Esophagus (tissue), 2 donors: ENCODE measurements at regions not wholly inside any gene's neighbourhood (a gene's known extent, or its start where the extent isn't known, plus 50 kb on each side); places are given as distances from the start of the nearest gene placed in this dataset.

ENCODE experiments used
- H3K27ac ChIP-seq, 2 donors: one replicate each; pipeline ENCODE4 v1.5.1; 2013; ENCODE audit warnings: low read depth in 2 of 2, mild to moderate bottlenecking in 2 of 2, inconsistent platforms in 1 of 2, low read length in 1 of 2, moderate library complexity in 1 of 2
- H3K27me3 ChIP-seq, 2 donors: one replicate each; pipeline ENCODE4 v1.6.1; 2013; ENCODE audit warnings: low read length in 2 of 2, control low read depth in 1 of 2, mild to moderate bottlenecking in 1 of 2; ENCODE audit not compliant: insufficient read depth in 2 of 2, control insufficient read depth in 1 of 2
- H3K36me3 ChIP-seq, 2 donors: one replicate each; pipeline ENCODE4 v1.6.1; 2013; ENCODE audit warnings: low read length in 1 of 2; ENCODE audit not compliant: control insufficient read depth in 2 of 2, insufficient read depth in 2 of 2
- H3K4me1 ChIP-seq, 2 donors: one replicate each; pipeline ENCODE4 v1.6.1; 2013; ENCODE audit warnings: low read length in 1 of 2; ENCODE audit not compliant: control insufficient read depth in 2 of 2, insufficient read depth in 2 of 2
- H3K4me3 ChIP-seq, 2 donors: one replicate each; pipeline ENCODE4 v1.5.1; 2013; ENCODE audit warnings: low read length in 2 of 2, mild to moderate bottlenecking in 2 of 2, low read depth in 1 of 2, moderate library complexity in 1 of 2
- H3K9me3 ChIP-seq, 2 donors: one replicate each; pipeline ENCODE4 v1.6.1; 2013; ENCODE audit warnings: mild to moderate bottlenecking in 2 of 2, low read depth in 1 of 2, low read length in 1 of 2, moderate library complexity in 1 of 2; ENCODE audit not compliant: control insufficient read depth in 2 of 2, insufficient read depth in 1 of 2
- WGBS, 2 donors: extraction: QIAGEN DNeasy Blood & Tissue Kit; methylation state at CpG; one replicate each; pipeline ENCODE4 v1.1.7; 2013; 5-methylcytosine and 5-hydroxymethylcytosine counted together
- donor health status: healthy with polysubstance abuse.
- donor health status: Bipolar disorder and iron deficiency.

DNA sequence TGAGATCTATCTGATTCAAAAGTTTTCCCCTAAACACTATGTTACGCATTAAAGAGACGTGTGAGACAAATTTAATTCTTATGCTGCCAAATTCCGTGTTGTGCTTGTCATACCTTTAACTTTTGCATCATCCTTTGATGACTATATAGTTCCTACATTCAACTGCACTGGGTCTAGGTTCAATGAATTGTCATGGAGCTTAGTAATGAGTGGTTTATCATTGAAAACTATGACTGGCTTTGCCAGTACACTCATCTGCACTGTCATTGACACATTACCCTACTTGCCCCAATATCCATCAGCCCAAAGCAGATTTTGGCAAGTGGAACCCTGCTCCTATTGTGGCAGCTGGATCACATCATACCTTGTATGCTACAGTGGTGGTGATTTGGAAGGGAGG, 882.9 kb upstream of the SLIT2 start:
- H3K4me3 ChIP-seq: no peak overlapping the region
- WGBS, 2 donors: 75 to 87% methylated on average over 3 of the region's 3 CpGs
- no peak overlapping the region for H3K27ac ChIP-seq
- no peaks in the 10 kb centered on the region for H3K9me3 ChIP-seq
- no peaks in the 10 kb centered on the region for H3K27me3 ChIP-seq
- H3K4me1 ChIP-seq: no peaks in the 10 kb centered on the region
- no peaks in the 10 kb centered on the region for H3K36me3 ChIP-seq

DNA sequence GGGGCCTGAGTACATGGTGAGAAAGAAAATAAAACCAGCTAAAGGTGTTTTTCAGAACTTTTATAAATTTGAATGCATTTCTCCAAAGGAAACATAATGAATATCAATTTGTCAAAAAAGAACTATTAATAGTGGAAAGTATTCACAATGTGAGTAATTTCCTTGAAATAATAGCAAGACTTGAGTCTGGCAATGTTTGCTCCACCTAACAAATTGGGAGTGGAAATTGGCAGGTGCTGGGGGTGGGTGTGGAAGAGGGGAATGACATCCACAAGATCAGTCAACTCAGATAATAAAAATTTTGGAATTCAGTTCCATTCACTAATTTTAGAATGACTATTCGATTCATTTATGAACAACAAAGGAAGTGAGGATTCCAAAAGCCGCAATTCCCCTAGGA, 884.8 kb upstream of the SLIT2 start:
- Histone ChIP-seq H3K27ac (no peak overlapping the region), H3K36me3 (no peaks in the 10 kb centered on the region), H3K27me3 (no peaks in the 10 kb centered on the region), H3K4me1 (no peaks in the 10 kb centered on the region), H3K9me3 (no peaks in the 10 kb centered on the region), H3K4me3 (no peak overlapping the region)
- 73 to 83% methylated on average over 2 of the region's 2 CpGs for WGBS, 2 donors

DNA sequence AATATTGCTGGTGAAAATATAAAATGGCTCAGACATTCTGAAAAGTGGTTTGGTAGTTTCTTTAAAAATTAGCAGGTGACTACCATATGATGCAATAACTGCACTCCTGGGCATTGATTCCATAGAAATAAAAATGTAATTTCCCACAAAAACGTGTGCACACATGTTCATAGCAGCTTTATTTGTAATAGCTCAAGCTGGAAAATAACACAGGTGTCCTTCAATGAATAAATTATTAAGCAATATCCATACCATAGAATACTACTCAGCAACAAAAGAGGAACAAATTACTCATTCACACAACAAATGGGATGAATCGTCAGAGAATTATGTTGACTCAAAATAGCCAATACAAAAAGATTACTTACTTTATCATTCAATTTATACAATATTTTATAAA, 893.7 kb upstream of the SLIT2 start:
- no peaks in the 10 kb centered on the region for H3K9me3 ChIP-seq

DNA sequence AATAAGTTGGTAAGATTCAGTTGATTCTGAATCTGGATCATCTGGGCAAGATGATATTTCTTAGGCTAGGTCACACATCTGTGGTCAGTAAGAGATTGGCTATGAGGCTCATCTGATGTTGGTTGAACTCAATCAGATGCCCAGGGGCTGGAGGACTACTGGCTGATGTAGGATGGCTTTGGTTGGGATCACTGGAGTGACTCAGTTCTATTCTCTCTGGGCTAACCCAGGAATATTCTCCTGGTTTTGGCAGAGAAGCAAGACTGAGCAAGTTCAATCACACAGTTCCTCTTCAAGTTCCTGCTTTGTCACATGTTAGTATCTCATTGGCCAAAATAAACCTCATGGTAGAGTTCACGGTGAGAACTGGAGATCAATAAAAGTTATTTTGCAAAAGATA, 902.3 kb upstream of the SLIT2 start:
- no peaks in the 10 kb centered on the region for H3K27me3 ChIP-seq
- WGBS, 2 donors: 75 to 77% methylated on average over 1 of the region's 1 CpG

More for the DNA sequence above, 893.7 kb upstream of the SLIT2 start:
- no peak overlapping the region for H3K27ac ChIP-seq
- H3K4me3 ChIP-seq: no peak overlapping the region
- H3K36me3 ChIP-seq: no peaks in the 10 kb centered on the region
- 31 to 33% methylated on average over 2 of the region's 2 CpGs for WGBS, 2 donors
- no peaks in the 10 kb centered on the region for H3K4me1 ChIP-seq
- no peaks in the 10 kb centered on the region for H3K27me3 ChIP-seq

DNA sequence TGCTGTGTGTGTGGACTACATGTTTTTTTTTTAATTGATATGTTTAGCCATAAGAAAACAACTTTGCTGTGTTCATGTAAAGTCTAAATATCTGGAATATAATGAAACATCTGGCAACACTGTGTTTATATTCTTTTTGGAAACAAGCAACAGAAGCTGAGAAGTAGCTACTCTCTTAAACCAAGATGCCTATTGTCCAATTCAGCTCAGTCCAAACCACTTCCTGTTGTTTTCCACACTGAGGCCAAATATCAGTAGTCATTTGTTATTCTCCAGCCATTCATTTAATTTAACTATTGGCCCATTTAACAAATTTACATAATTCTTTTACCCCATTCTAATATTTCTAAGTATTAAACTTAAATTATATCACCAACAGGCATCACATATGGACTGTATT, 903.0 kb upstream of the SLIT2 start:
- Histone ChIP-seq H3K9me3 (no peaks in the 10 kb centered on the region), H3K4me1 (no peaks in the 10 kb centered on the region), H3K27ac (no peak overlapping the region), H3K4me3 (no peak overlapping the region), H3K36me3 (no peaks in the 10 kb centered on the region), H3K27me3 (no peaks in the 10 kb centered on the region)

More for the DNA sequence above, 902.3 kb upstream of the SLIT2 start:
- Histone ChIP-seq H3K4me3 (no peak overlapping the region), H3K27ac (no peak overlapping the region), H3K4me1 (no peaks in the 10 kb centered on the region), H3K9me3 (no peaks in the 10 kb centered on the region), H3K36me3 (no peaks in the 10 kb centered on the region)

DNA sequence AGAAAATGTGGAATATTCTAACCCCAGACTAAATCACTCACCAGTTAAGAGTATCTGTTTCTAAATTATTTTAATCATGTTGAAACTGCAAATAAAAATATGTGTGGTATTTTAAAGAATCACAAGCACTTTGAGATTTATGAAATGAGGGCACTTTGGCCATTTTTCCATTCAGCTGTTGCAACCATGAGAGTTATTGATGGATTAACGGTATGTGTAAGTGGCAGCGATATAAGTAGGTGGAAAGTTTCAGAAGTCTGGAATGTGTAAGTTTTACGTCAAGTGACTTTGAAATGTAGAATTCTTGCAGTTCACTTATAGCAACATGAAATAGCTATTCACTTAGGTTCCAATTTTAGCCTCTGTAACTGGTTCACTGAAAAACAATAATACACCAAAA, 905.1 kb upstream of the SLIT2 start:
- Histone ChIP-seq H3K27ac (no peak overlapping the region), H3K9me3 (no peaks in the 10 kb centered on the region), H3K4me3 (no peak overlapping the region), H3K27me3 (no peaks in the 10 kb centered on the region), H3K36me3 (no peaks in the 10 kb centered on the region), H3K4me1 (no peaks in the 10 kb centered on the region)
- 81 to 87% methylated on average over 3 of the region's 3 CpGs for WGBS, 2 donors

DNA sequence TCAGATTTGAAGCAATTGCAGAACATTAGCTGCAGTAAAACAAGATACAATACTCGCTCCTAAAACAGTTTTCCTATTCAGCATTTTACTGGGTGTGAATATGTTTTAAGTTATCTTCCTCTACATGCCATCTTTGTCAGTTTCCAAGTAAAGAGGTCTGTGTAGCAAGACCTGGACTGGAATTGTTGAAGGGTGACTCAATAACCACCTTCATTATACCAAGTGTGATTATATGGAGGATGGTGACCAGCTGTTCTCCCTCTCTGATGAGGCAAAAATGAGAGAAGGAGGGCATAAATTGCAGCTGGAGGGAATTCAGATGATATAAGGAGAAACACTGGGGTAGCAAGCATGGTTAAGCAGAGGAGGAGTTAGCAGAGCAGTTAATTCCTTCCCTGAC, 922.1 kb upstream of the SLIT2 start:
- H3K4me1 ChIP-seq: no peaks in the 10 kb centered on the region
- no peak overlapping the region for H3K4me3 ChIP-seq
- no peaks in the 10 kb centered on the region for H3K36me3 ChIP-seq
- no peak overlapping the region for H3K27ac ChIP-seq
- no peaks in the 10 kb centered on the region for H3K27me3 ChIP-seq
- no peaks in the 10 kb centered on the region for H3K9me3 ChIP-seq
- 66 to 84% methylated on average over 1 of the region's 1 CpG for WGBS, 2 donors

DNA sequence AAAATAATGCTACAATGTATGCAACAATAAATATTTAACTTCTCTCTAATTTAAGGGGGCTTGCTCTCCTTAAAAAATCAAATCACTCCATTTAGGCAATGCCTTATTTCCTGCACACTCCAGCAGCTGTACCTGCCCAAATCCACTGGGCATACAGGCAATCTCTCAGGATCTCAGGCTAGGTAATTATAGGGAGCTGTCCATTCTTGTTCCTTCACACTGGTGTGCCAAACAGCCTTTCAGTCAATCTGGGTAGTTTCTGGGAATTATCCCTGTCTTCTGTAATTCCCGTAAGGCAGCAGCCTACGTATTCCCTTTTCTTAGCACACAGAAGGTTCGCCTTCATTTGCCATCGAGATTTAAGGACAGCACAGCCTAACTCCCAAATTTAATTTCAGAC, 922.6 kb upstream of the SLIT2 start:
- 55 to 62% methylated on average over 4 of the region's 4 CpGs for WGBS, 2 donors

DNA sequence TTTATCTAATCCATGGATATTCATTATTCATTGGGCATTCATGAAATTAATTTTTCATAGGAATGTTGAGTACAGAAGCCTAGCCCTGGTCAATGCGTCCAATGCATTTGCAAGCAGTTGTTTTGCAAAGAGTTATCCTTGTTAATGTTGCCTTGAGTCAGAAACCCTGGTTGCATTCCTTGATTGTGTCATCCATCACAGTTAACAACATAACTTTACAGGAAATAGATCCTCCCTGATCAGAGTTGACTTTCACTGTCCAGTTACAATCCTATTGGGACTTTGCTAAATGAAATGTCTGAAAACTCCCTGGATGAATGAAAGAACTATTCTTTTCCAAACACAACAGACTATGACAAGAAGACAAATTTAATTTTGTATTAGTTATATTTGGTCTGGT, 924.3 kb upstream of the SLIT2 start:
- WGBS, 2 donors: 86 to 90% methylated on average over 1 of the region's 1 CpG
- Histone ChIP-seq H3K4me3 (no peak overlapping the region), H3K4me1 (no peaks in the 10 kb centered on the region), H3K27ac (no peak overlapping the region), H3K9me3 (no peaks in the 10 kb centered on the region), H3K27me3 (no peaks in the 10 kb centered on the region), H3K36me3 (no peaks in the 10 kb centered on the region)

More for the DNA sequence above, 922.6 kb upstream of the SLIT2 start:
- H3K4me3 ChIP-seq: no peak overlapping the region
- H3K36me3 ChIP-seq: no peaks in the 10 kb centered on the region
- no peaks in the 10 kb centered on the region for H3K27me3 ChIP-seq
- H3K9me3 ChIP-seq: no peaks in the 10 kb centered on the region
- no peak overlapping the region for H3K27ac ChIP-seq
- no peaks in the 10 kb centered on the region for H3K4me1 ChIP-seq

DNA sequence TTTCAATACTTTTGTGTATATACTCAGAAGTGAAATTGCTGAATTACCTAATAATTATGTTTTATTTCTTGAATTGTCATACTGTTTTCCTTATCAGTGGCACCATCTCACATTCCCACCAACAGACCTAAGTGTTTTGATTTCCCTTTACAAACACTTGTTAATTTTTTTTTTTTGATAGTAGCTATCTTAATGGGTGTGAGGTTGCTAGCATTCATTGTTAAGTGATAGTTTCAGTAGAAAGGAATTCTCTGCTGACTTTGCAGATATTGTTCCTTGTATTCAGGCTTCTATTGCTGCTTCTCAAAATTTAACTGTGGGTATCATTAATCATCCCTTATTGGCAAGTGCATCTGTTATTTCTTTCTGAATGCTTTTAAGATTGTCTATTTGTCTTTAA, 927.5 kb upstream of the SLIT2 start:
- no peaks in the 10 kb centered on the region for H3K4me1 ChIP-seq
- no peaks in the 10 kb centered on the region for H3K9me3 ChIP-seq
- H3K4me3 ChIP-seq: no peak overlapping the region

More for the DNA sequence above, 927.5 kb upstream of the SLIT2 start:
- H3K27me3 ChIP-seq: no peaks in the 10 kb centered on the region
- H3K36me3 ChIP-seq: no peaks in the 10 kb centered on the region
- H3K27ac ChIP-seq: no peak overlapping the region
